ENCODE measurements at regions not wholly inside any gene's neighbourhood (a gene's known extent, or its start where the extent isn't known, plus 50 kb on each side); places are given as distances from the start of the nearest gene placed in this dataset.

DNA sequence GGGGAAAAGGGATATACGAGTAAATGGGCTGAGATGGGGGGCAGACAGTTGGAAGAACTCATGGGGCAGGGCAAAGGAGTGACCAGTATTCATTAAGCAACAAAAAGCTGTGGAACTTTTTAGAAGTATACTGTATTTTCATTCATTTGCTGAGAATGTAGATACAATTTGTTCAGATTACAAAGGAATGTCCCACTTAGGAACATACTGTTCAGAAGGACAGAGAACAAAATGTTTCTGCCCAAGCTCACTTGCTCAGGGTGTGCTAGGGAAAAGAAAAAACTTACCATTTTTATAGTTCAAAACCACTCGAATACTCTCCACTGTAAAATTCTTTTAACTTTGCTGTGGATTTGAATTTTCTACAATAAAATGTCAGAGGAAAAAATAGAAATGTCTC, 135.2 kb upstream of the AFF2 start:
- DNase-seq, result no peak

- DNase-seq, result no peak
Observed at GRCh38 chrX:148371291-148371690, 129.1 kb upstream of the AFF2 start.

GRCh38 chrX:148372925-148373324, 127.5 kb upstream of the AFF2 start:
- DNase-seq, result no peak

DNA sequence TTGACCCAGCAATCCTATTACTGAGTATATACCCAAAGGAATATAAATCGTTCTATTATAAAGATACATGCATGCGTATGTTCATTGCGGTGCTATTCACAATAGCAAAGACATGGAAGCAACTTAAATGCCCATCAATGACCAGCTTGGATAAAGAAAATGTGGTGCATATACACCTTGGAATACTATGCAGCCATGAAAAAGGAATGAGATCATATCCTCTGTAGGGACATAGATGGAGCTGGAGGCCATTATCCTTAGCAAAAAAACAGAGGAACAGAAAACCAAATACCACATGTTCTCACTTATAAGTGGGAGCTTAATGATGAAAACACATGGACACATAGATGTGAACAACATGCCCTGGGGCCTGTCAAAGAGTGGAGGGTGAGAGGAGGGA, 124.1 kb upstream of the AFF2 start:
- no peak for DNase-seq

DNA sequence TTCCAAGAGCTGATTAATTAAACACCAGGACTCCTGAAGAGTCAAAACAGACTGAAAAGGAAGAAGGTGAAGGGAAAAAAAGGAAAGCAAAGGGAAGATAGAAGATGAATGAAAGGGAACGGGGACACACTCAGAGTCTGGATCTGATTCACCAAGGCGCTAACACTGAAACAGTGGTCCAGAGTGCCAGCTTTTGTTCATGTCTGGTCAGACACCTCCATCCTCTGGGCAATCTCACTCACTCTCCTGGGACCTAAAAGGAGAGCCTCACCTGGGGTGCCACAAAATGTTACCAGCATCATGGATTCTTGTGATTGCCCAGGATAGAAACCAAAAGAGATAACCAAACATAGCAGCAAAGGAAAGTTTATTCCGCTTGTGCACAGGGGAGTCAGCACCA, 120.3 kb upstream of the AFF2 start:
- DNase-seq, result no peak

- peak; percentile 56 to 63 for DNase-seq
Observed at GRCh38 chrX:148380650-148381561, 119.5 kb upstream of the AFF2 start.

DNA sequence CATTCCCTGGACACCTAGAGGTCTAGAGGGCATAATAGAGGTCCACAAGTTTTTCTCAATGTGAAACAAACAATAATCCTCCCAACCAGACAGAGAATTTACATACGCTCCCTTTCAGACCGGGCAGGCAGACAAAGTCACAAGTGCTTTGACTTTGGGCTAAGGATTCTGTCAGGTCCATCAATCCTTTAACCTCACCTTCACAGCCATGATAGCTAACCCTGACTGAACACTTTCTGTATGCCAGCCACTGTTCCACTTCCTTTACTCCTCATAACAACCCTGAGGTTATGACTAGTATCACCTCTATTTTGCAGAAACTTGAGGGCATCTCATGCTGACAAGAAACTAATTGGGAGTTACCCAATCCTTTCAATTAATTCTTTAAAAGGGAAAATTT, 118.8 kb upstream of the AFF2 start:
- DNase-seq, result peak in 1 of 2 donors; percentile 3

DNA sequence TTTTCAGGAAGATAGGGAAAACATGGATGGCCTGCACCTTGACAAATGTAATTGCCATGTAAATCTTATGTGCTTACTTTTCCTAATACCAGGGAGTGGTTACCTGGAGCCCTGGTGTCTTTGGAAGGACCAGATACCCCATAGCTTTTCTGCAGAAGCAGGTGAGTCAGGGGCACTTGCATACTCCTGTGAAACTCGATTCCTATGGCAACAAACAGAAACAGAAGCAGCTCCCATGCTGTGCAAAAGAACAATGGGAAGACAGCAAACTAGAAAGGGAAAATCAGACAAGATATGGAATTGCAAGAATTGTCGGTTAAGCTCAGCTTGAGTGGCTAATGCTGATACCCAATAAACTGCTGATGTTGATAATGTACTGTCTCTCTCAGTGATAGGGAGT, 117.4 kb upstream of the AFF2 start:
- no peak for DNase-seq

DNA sequence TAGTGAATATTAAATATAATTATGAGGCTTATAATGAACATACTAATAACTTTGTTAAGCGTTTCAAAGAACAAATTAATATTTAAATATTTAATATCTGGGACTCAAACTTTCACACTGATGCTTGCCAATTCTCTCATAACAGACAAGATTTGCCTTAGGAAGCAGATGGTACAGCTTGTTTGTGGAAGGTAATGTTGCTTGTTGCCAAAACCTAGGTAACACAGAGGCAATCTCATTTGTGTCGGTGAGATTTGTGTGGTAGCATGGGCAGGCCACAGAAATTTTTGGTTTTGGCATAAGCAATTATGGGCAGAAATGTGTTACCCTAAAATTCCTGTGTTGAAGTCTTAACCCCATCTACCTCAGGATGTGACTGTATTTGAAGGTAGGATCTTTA, 114.9 kb upstream of the AFF2 start:
- DNase-seq, result no peak

DNA sequence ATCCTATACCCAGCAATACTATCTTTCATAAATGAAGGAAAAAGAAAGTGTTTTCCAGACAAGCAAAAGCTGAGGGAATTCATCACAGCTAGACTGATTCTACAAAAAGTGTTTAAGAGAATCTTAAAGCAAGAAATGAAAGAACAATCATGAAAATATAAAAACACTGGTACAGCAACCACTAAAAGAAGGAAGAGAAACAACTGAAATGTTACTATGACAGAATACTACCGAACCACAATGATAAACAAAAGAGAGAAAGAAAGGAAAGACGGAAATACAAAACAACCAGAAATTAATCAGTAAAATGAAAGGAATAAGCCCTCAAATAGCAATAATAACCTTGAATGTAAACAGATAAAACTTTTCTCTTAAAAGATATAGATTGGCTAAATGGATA, 110.8 kb upstream of the AFF2 start:
- no peak for DNase-seq

DNA sequence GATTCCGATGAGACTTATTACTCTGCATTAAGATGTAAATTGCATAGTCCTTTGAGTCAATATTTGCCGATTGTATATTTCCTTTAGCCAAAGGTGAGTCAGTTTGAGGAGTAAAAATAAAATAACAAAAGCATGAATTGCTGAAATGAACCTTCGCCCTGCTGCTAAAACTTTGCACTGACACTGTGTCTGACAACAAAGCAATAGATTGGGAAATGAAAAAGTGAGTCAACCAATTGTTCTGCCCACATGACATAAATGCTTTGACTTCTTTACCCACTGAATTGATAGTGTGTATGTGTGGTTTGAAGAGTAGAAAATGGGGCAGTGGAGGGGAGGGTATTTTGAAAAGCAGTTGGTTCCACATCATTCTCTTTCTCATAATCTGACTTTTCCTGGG, 88.4 kb upstream of the AFF2 start:
- DNase-seq, result no peak

DNA sequence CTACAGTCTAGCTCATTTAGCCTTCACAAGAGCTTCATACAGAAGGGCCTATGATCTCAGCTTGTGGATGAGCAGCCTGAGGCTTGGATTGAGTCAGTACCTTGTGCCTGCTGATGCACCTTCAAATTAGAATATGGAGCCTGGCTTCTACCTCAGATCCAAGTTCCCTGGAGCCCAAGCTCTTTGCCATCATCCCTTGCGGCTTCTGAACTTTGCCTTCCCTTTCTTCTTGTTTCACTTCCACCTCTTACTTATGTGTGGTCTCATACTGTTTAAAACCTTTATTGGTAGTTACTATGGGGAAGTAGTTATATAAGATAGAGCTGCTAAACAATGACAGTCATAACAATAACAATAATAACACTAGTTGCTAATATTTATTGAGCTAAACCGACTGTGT, 84.3 kb upstream of the AFF2 start:
- DNase-seq, result peak in 1 of 2 donors; percentile 4

DNA sequence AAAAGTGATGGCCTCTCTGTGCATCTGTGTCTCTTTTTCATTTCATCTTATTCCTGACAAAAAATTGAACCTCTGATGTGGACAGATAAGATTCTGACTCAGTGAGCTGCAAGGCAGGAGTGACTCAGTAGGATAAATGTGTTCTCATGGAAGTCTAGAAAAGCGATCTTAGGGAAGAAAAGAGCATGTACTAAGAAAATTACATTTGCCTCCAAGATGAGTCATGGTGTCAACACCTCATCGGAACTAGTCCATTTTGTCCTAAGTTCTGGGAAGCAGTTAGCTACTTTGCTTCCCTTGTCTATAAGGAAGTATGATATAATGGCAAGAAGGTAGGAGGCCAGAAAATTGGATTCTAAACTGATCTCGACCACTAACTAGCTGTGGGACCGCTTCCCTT, 83.5 kb upstream of the AFF2 start:
- DNase-seq, result no peak

DNA sequence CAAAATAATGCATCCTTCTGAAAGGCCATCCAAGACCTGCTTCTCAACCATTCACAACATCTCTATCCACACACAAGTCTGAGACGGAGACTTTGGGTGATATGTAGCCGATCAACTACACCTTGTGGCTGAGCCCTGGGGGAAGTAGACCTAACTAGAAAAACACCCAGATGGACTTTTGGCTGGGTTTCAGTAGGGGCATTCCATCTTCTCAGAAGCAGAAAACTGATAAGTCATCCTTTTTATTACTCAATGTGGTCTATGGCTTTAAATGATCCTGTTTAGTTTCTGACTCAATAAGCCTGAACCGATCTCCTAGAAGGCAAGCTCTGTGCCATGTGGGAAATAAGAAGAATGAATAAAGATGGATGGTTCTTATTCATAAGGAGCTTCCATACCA, 82.5 kb upstream of the AFF2 start:
- DNase-seq, result no peak

- DNase-seq, result no peak
Observed at GRCh38 chrX:148422526-148422925, 77.9 kb upstream of the AFF2 start.

GRCh38 chrX:148424570-148424969, 75.8 kb upstream of the AFF2 start:
- no peak for DNase-seq

DNA sequence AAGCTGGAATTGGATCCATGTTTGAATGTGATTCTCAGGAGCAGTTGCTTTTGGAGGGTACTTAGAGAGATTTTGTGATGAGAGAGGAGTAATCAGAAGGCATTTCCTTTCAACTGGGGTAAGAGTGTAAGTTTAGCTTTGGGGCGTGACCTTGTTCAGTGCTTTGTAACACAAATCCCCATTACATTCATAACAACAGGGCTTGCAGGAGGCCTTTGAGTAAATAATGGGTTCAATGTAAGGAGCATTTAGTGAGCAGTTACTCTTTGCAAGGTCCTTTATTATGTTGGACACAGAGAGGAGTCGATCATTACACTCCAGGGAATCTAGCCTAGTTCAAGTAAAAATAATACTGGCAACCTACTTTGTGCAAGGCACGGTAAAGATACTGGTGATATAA, 74.0 kb upstream of the AFF2 start:
- DNase-seq, result no peak

GRCh38 chrX:148441387-148441786, 59.0 kb upstream of the AFF2 start:
- DNase-seq, result no peak

- DNase-seq, result no peak
Observed at GRCh38 chrX:148443216-148443615, 57.2 kb upstream of the AFF2 start.

DNA sequence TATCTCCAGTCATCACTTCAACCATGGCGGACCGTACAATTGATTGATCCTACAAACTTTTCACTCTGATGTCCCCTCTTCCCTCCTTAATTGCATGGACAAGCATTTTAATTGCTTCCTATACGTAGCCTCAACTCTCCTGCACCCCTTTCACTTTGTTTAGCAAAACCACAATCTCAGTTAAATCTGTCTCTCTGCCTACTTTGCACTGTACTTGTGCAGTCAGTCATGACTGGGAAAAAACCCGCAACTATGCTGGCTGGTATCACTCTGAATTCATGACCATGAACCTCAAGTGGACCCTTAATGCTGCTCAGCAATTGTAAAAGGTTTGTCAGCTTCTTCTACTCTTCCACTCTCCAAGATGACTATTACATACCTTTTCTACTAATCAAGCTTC, 51.7 kb upstream of the AFF2 start:
- DNase-seq, result no peak
